Ovary (tissue), 7 donors: ENCODE measurements at regions not wholly inside any gene's neighbourhood (a gene's known extent, or its start where the extent isn't known, plus 50 kb on each side); places are given as distances from the start of the nearest gene placed in this dataset.

Experiments used
- DNase-seq, 5 donors: peaks; one replicate each; pipeline ENCODE4 v3.0.0-alpha.2; 2019 to 2020
- H3K27ac ChIP-seq, 2 donors: fragments of 200-600 bp; one replicate each; pipeline versions ENCODE4 v1.5.1 to v1.8.0; 2019 to 2022
- H3K27me3 ChIP-seq: fragments of 200-600 bp; one replicate; pipeline ENCODE4 v1.8.0; 2022
- H3K36me3 ChIP-seq: fragments of 200-600 bp; sonication (generic); one replicate; pipeline ENCODE4 v1.5.1; 2019
- H3K4me1 ChIP-seq: one replicate; pipeline ENCODE4 v1.8.1; 2013; ENCODE audit warnings: mild to moderate bottlenecking, moderate library complexity; ENCODE audit not compliant: insufficient read depth
- H3K4me3 ChIP-seq: fragments of 200-600 bp; sonication (generic); one replicate; pipeline ENCODE4 v1.5.1; 2017
- H3K9me3 ChIP-seq, 2 donors: fragments of 200-600 bp in 1 of 2; sonication (generic) in 1 of 2; one replicate each; pipeline versions ENCODE4 v1.5.1 to v1.8.1; 2013 to 2019; ENCODE audit warnings: mild to moderate bottlenecking in 1 of 2, moderate library complexity in 1 of 2
- EP300 ChIP-seq: sonication (generic); formaldehyde crosslinking; IDR thresholded peaks from one replicate; pipeline ENCODE4 v1.6.1; 2017; ENCODE audit warnings: antibody characterized with exemption
- POLR2A ChIP-seq: fragments of 450-650 bp; IDR thresholded peaks from one replicate; pipeline ENCODE4 v1.6.1; 2017; ENCODE audit warnings: antibody characterized with exemption, mild to moderate bottlenecking, moderate library complexity
- WGBS, 3 donors: extraction: QIAGEN DNeasy Blood & Tissue Kit in 1 of 3; methylation state at CpG; one replicate each; pipeline versions ENCODE4 v1.1.5 to v1.1.7; 2013 to 2017; 5-methylcytosine and 5-hydroxymethylcytosine counted together
- intact Hi-C, 4 donors: fragments of 100-400 bp; cut with DNase I; formaldehyde crosslinking; loops; one replicate each; pipeline versions ENCODE4 v1.11.0 to v1.15.1; 2022 to 2023
- TF ChIP-seq, protein P1 (sequence below), 3 donors: fragments of 450-650 bp in 2 of 3; fragments of 200-600 bp in 1 of 3; IDR thresholded peaks; one replicate each; pipeline versions ENCODE4 v1.5.1 to v1.8.0; 2016 to 2022; ENCODE audit warnings: antibody characterized with exemption in 3 of 3, mild to moderate bottlenecking in 1 of 3
- donor health status: DM: no; HTN: no; CAD: no; lungs with moderate emphysema.
- donor health status: DM: no; HTN: no; CAD: no.
- donor health status: Bipolar disorder and iron deficiency.
- donor health status: DM: no; HTN: no; CAD: no.
- donor health status: DM: yes; HTN: yes; CAD: no.

DNA sequence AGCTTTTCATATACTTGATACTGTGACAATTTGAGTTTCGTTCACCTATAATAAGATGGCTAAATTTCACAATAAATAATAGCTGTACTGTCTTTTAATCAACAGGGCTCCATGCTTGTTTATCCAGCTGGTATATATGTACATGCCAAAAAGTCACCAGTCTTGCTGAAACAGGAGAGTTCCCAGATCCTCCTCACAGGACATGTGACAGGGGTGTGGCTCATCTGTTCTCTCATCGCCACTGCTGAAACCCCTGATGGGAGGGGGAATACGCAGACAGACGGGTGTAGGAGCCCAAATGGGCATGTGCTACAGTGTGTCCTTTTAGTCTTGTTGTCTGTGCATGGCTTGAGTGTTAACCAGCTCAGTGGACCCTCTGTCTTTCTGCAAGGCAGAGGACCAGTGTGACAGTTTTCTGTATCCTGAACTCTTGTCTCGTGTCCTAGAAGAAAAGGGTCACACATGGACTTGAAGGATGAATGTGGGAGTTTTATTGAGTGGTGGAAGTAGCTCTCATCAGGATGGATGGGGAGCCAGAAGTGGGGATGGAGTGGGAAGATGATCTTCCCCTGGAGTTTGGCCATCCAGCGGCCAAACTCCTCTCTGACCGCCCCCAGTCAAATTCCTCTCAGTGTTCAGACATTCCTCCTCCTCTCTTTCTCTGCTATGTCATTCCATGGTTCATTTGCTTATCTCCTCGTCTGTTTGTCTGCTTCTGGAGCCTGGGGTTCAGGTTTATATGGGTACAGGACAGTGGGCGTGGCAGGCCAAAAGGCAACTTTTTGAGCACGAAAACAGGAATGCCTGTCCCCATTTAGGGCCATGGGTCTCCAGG is 113.1 kb upstream of the NECTIN3 start:
- DNase-seq, result no peak
- intact Hi-C loops, result no loop called here
- TF ChIP-seq EP300, result no peak
- TF ChIP-seq POLR2A, result no peak
- TF ChIP-seq, protein P1, sequence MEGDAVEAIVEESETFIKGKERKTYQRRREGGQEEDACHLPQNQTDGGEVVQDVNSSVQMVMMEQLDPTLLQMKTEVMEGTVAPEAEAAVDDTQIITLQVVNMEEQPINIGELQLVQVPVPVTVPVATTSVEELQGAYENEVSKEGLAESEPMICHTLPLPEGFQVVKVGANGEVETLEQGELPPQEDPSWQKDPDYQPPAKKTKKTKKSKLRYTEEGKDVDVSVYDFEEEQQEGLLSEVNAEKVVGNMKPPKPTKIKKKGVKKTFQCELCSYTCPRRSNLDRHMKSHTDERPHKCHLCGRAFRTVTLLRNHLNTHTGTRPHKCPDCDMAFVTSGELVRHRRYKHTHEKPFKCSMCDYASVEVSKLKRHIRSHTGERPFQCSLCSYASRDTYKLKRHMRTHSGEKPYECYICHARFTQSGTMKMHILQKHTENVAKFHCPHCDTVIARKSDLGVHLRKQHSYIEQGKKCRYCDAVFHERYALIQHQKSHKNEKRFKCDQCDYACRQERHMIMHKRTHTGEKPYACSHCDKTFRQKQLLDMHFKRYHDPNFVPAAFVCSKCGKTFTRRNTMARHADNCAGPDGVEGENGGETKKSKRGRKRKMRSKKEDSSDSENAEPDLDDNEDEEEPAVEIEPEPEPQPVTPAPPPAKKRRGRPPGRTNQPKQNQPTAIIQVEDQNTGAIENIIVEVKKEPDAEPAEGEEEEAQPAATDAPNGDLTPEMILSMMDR (IDR thresholded peaks at IDR 0.05), result no peak
- 82 to 83% (median 83%) methylated on average over 8 to 10 of the region's 10 CpGs for WGBS, 3 donors
- H3K9me3 ChIP-seq, result no peaks in the 10 kb centered on the region
- no peaks in the 10 kb centered on the region for H3K27me3 ChIP-seq
- H3K27ac ChIP-seq, result no peak overlapping the region
- no peaks in the 10 kb centered on the region for H3K4me1 ChIP-seq
- H3K36me3 ChIP-seq, result no peaks in the 10 kb centered on the region
- H3K4me3 ChIP-seq, result no peak overlapping the region

GRCh38 chr3:110965976-110966375 is 105.6 kb upstream of the NECTIN3 start:
- no peaks in the 10 kb centered on the region for H3K9me3 ChIP-seq
- WGBS, 3 donors, result 93 to 95% (median 94%) methylated on average over 5 of the region's 5 CpGs
- no peaks in the 10 kb centered on the region for H3K4me1 ChIP-seq
- H3K27me3 ChIP-seq, result no peaks in the 10 kb centered on the region
- H3K4me3 ChIP-seq, result no peak overlapping the region
- no peak overlapping the region for H3K27ac ChIP-seq
- no peak for TF ChIP-seq POLR2A
- no peak for TF ChIP-seq EP300
- TF ChIP-seq, protein P1 (IDR thresholded peaks at IDR 0.05), result no peak
- intact Hi-C loops, result no loop called here
- no peaks in the 10 kb centered on the region for H3K36me3 ChIP-seq
- DNase-seq, result no peak

DNA sequence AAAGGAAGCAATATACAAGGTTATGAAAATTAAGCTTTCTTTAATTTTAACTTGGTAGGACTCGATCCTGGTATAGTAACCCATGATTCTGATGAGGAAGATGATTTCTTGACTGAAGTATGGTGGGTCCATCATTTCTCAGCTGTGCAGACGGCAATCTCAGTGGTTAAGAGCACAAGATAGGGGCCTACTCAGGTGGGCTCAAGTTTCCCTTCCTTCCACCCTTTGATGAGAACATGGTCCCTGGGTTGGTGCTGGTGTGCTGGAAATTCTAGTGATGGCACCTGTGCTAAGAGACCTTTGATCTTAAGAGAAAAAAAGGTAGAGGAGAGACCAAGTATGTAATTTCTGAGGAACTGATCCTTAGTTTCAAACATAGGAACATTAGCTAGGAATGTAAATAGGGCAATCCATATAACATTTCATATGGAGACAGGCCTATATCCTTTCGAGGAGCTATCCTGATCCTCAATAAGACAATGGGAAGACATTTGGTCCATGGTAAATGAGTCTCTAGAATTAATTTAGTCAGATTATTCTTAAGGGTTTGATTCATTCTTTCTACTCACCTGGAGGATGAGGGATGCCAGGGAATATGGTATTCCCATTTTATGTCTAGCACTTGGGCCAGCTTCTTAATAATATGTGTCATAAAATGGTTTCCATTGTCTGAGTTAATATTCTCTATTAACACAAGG is 104.5 kb upstream of the NECTIN3 start:
- no peaks in the 10 kb centered on the region for H3K36me3 ChIP-seq
- no peaks in the 10 kb centered on the region for H3K27me3 ChIP-seq
- H3K27ac ChIP-seq, result no peak overlapping the region
- H3K9me3 ChIP-seq, result no peaks in the 10 kb centered on the region
- no peak for DNase-seq
- intact Hi-C loops, result no loop called here
- H3K4me3 ChIP-seq, result no peak overlapping the region
- TF ChIP-seq EP300, result no peak
- no peak for TF ChIP-seq POLR2A
- no peaks in the 10 kb centered on the region for H3K4me1 ChIP-seq
- 90 to 92% (median 92%) methylated on average over 3 of the region's 3 CpGs for WGBS, 3 donors

DNA sequence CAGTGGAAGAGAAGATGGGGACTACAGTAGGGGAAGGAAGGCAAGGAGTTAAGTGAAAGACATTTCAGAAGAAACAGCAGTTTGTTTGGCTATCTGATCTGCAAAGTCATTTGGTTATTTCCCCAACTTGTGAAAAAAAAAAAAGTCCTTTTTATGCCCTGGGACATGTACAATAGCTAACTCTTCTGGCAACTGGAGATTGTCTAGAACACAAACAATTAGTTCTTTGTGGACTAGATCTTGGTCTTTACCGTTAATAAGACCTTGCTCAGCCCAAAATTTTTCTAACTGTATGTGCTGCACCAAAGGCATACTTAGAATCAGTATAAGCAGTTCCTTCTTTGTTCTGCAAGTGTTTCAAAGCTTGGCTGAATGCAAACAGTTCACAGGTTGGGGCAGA is 103.5 kb upstream of the NECTIN3 start:
- H3K4me3 ChIP-seq, result no peak overlapping the region
- no peaks in the 10 kb centered on the region for H3K27me3 ChIP-seq
- no peaks in the 10 kb centered on the region for H3K36me3 ChIP-seq
- no peak overlapping the region for H3K27ac ChIP-seq
- intact Hi-C loops, result no loop called here
- TF ChIP-seq EP300, result no peak
- no peaks in the 10 kb centered on the region for H3K9me3 ChIP-seq
- no peak for DNase-seq
- WGBS, 3 donors, result 81 to 86% (median 84%) methylated on average over 1 of the region's 1 CpG
- no peaks in the 10 kb centered on the region for H3K4me1 ChIP-seq

GRCh38 chr3:110969229-110970211 is 102.1 kb upstream of the NECTIN3 start:
- 93% methylated on average over 19 of the region's 19 CpGs for WGBS, 3 donors
- TF ChIP-seq, protein P1 (IDR thresholded peaks at IDR 0.05), result no peak
- TF ChIP-seq POLR2A (no peak), EP300 (no peak)
- Histone ChIP-seq H3K27me3 (no peaks in the 10 kb centered on the region), H3K4me1 (no peaks in the 10 kb centered on the region), H3K9me3 (no peaks in the 10 kb centered on the region), H3K36me3 (no peaks in the 10 kb centered on the region), H3K27ac (no peak overlapping the region), H3K4me3 (no peak overlapping the region)
- intact Hi-C loops, result no loop called here
- DNase-seq, result no peak
